Activated T-cell treated with anti-CD3 and anti-CD28 coated beads, Interleukin-2, amount 50 U/mL, for 1 hour (primary cell): ENCODE measurements at regions not wholly inside any gene's neighbourhood (a gene's known extent, or its start where the extent isn't known, plus 50 kb on each side); places are given as distances from the start of the nearest gene placed in this dataset.
"Not testable (repeated sequence)": the region's sequence is repeated elsewhere in the genome, so short reads cannot be mapped to it uniquely, and the experiment has no call there.

ENCODE experiments used
- DNase-seq: peaks from one replicate; pipeline ENCODE4 v3.0.0-alpha.2; 2020

GRCh38 chr5:158236511-158237335, 377.8 kb upstream of the CLINT1 start:
- DNase-seq: no peak

DNA sequence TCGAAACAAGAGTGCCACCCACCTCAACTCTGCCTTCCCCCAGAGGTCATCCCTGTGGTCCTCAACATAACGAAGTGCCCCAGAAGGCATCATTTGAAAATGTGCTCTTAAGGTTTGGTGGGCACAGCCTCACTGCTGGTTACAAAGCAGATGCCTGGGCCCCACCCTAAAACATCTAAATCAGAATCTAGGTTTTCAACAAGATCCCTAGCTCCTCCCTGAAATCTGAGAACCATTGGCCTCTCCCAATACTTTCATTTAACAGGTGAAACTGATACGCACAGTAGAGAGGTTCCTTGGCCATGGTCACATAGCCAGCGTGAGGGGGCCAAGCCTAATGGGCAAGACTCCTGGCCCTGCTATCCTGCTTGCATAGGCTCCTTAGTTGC, 376.2 kb upstream of the CLINT1 start:
- DNase-seq: no peak

GRCh38 chr5:158234323-158235158, 375.6 kb upstream of the CLINT1 start:
- DNase-seq: no peak

- DNase-seq: no peak
Measured at GRCh38 chr5:158233735-158234322, 374.9 kb upstream of the CLINT1 start.

DNA sequence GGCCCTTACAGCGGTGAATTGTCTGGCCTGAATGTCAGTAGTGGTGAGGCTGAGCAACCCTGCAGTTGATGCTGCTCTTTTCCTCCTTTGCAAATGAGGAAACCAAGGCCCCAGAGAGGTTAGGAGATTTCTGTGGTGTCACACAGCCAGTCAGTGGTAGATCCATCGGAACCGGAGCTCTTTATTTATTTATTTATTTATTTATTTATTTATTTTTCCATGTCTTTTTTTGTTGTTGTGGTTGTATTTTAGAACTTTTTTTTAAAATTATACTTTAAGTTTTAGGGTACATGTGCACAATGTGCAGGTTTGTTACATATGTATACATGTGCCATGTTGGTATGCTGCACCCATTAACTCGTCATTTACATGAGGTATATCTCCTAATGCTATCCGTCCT, 368.4 kb upstream of the CLINT1 start:
- not testable (repeated sequence) for DNase-seq

DNA sequence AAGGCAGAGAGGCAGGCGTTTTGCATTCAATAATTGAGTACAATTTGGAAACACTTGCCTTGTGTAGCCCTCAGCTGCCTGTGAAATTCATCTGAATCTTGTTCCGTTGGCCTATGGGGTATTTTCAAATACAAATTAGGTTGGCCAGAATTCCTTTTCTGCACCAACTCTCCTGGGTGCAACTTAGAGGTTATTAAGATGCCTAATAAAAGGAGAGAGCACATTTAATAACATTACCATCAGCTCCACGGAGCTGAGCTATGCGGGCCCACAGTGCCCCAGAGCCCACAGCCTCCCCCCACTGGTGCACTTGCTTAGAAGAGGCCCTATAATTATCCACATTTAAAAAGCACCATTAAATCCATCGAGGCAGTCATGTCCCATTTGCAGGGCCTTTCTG, 367.6 kb upstream of the CLINT1 start:
- no peak for DNase-seq

DNA sequence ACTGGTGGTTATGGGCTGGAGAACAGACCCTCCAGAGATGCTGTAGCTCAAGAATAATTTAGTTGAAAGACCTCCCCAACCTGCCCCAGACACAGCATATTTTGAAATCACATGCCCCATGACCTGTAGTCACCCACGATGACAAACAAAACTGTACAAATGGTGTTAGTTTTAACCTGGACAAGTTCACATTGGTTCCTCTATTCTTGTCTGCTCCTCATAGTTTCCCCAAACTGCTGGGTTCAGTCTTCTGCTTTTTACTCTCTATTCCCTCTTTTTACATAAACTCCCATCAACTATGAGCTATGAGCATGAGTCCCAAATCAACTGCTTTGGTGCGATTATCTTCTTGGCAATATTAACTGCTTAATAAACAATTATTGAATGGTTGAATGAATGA, 365.3 kb upstream of the CLINT1 start:
- DNase-seq: no peak

DNA sequence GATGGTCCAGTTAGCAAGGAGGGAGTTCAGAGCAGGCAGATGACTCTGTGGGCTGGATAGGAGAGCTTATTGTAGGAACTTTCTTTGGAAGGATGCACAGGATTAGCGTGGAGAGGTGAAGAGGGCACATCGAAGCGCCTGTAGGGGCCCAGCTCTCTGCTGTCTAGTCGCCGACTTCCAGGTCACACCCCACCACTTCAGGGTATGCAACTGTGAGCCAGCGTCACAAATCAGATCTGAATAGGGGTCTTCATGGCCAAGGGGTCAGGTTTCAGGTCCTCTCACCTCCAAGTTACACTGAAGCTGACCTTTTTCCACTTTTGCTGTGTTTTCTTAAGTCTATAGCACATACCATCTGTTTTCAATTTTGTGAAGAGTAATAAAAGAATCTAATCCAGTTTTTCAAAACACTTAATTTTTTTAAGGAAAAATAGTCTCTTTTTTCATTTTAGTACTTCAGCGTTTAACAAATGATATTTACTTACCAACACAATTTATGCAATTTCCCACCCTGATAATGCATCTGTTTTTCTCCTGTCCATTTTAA, 364.2 kb upstream of the CLINT1 start:
- DNase-seq: no peak

DNA sequence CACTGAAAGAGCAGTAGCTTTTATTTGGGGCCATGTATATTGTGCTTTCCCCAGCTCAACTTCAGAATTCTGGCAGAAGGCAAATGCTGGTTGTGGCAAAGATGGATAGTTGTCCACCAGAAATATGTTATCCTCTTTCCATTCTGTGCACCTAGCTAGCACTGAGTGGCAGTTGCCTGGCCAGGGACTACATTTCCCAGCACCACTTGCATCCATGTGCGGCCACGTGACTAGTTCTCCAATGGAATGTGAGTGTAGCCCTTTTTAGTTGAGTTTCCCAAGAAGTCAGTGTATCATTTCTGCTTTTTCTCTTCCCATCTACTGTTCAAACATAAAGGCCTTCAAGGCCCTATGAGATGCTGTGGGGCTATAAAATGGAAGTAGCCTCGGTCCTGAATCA, 354.0 kb upstream of the CLINT1 start:
- no peak for DNase-seq

DNA sequence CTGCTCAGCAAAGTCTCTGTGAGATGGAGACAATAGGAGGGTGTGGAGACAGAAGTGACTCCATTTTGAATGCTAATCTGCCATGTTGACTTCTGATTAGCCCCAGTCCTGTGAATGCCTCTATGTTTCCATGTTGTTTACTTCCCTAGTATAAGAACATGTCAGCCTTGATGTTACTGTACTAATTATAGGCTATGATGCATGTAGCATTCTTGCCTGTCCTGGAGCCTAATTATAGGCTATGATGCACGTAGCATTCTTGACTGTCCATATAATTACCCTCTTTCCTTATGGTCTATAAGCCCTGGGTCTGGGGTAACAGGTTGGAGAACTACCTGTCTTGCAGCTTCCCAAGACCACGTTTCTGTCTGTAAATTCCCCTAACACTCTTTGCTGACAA, 353.3 kb upstream of the CLINT1 start:
- no peak for DNase-seq

DNA sequence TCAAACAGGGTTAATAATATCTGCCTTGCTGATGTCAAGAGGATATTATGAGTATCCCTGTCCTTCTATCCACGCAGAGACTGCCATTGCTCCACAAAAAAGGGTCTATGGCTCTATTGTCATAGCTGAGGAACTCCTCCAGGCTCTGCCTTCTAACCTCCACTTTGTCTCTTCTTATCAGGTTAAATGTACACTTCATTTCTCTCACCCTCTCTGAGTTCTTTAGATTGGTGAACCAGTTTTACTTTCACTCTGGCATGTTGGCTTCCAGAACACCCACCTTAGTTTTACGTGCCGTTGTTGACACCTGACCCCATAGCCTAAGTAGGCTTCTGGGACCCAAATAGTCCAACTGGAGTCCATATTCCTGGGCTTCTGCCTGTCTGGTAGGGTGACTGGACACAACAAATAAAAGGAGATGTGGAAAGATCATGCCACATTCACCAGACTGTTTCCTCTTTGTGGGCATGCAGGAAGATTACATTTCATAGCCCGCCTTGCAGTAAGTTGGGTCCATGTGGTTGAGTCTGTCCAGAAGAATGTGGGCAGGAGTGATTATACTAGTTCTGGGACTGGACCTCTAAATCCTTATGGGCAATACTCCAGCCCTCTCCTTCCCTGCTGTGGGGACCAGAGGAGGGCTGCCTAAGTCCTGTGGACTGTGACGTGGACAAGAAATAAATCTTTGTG, 350.4 kb upstream of the CLINT1 start:
- no peak for DNase-seq

- DNase-seq: no peak
Measured at GRCh38 chr5:158207733-158208132, 348.8 kb upstream of the CLINT1 start.

DNA sequence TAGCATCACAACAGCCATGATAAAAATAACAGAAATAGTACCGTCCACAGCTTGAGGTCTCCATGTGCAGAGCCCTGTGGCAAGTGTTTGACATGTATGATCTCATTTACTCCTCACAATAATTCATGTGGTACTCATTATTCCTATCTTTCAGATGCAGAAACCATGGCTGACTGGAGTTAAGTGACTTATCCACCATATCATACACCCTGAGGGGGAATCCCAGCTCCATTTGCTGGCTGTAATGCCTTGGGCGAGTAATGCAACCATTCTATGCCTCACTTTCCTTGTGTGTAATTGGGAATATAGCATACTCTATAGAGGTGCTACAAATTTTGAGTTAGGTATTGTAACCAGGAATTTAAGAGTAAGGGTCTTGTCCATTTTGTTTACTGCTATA, 347.0 kb upstream of the CLINT1 start:
- DNase-seq: no peak

DNA sequence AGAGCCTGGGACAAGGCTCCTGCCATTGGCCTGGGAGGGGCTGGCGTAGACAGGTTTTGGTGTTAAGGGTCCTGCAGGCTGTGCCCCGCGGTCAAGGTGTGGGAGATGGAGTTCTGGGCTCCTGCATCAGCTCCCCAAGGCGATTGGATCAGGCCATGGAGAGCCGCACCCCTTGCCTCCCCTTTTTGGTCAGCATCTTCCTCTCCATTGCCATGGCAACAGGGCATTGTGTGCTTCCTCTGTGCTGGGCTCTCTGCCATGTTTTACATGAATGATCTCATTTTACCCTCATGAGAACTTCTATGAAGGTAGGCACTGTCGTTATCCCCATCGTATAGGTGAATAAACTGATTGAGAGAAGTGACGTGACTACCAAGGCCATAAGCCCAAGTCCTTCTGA, 344.3 kb upstream of the CLINT1 start:
- no peak for DNase-seq

- no peak for DNase-seq
Measured at GRCh38 chr5:158202801-158203200, 343.9 kb upstream of the CLINT1 start.

DNA sequence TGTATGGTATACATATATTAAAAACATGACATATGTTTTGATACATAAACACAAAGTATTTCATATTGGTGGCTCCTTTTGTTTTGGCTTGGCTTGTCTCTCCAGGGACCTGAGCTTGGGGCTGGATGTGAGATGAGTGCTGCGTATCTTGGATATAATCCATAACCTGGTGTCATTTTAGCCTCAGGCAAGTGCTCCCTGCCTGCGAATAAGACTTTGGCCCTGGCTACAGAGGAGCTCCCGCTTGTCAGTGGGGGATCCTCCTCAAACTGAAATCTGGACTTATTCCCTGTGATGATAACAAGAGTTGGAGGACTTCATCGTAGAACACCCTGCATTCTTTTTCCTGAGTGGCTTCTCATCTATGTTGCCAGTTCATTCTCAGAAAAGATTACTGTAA, 341.7 kb upstream of the CLINT1 start:
- DNase-seq: no peak

DNA sequence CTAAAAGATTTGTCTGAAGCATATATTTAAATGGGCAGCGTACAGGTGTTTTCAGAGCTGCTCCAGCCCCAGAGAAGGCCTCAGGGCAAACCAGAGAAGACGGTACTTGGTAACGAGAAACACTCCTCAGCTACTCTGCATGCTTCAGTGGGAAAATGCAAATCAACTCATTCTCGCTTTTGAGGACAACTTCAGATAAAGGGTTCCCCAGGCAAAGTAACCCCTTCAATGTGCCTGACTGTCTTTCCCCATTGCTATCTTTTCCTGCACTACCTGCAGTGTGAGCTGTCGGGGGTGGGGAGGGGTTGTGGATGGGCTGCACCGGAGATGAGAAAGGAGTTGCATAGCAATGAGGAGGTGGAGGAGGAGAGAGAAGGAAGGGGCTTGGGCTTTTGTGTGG, 339.7 kb upstream of the CLINT1 start:
- DNase-seq: no peak

DNA sequence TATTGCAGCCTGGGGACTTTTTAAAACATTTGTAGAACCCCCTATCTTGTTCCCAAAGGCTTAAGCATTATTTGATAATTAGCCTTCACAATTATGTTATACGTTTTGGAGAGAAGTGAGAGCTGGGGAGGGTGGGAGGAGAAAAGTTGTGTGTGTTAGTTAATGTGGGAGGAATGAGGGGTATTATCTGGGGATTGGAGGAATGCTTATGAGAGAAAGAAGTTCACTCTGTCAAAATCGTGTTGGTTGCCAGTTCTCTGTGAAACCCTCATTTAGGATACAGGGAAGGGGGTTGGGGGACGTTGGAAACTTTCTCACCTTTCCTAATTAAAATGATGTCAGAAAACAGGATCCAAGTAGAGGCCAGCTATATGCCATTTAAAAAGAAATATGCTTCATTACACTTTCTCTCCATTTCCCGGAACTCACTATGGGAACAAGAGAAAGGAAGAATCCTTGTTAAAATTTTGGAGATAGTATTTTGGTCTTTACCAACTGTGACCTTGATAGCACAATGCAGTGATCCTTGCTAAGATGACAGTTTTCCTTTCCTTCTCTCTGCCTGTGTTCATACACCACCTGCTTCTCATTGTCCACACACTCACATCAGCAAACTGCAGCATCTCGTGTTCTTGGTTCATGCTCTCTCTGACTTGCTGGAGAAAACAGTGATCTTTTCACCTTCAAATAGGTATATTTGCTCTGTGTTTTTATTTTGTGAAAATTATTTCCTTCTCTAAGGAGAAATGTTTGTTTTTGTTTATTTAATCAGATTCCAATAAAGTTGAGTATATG, 336.7 kb upstream of the CLINT1 start:
- no peak for DNase-seq

GRCh38 chr5:158194561-158194976, 335.6 kb upstream of the CLINT1 start:
- no peak for DNase-seq

DNA sequence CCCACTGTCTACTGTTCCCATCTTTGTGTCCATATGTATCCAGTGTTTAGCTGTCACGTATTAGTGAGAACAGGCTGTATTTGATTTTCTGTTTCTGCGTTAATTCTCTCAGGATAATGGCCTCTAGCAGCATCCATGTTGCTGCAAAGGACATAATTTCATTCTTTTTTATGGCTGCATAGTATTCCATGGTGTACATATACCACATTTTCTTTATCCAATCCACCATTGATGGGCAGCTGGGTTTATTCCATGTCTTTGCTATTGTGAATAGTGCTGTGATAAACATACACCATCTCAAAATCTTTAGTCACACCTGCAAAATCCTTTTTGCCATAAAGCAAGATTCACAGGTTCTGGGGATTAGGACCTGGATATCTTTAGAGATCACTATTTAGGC, 334.4 kb upstream of the CLINT1 start:
- not testable (repeated sequence) for DNase-seq

GRCh38 chr5:158180407-158180806, 321.5 kb upstream of the CLINT1 start:
- DNase-seq: no peak

GRCh38 chr5:158179271-158179670, 320.3 kb upstream of the CLINT1 start:
- no peak for DNase-seq
